HG02610 (cell line): ENCODE measurements at regions not wholly inside any gene's neighbourhood (a gene's known extent, or its start where the extent isn't known, plus 50 kb on each side); places are given as distances from the start of the nearest gene placed in this dataset.

Experiments
- ATAC-seq: cut with Tn5 transposase; IDR thresholded peaks from one replicate; pipeline ENCODE4 v1.9.1; 2021; ENCODE audit warnings: mild to moderate bottlenecking, moderate library complexity; ENCODE audit not compliant: unreplicated experiment

DNA sequence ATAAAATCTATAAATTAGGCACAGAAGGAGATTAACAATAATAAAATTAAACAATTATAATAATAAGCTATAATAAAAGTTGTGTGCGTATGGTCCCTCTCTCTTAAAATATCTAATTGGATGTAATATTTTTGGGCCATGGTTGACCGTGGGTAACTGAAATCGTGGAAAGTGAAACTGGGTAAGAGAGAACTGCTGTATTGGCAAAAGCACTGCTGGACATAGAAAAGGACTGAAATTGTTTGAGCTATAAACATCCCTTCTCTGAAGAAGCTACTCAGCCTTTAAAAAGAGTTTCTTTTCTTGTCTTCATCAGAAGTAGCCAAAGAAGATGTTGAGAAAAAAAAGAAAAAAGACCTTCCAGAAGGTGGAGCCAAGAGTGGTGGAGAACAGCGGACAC is 379.4 kb downstream of the ZNF521 start:
- no peak for ATAC-seq

GRCh38 chr18:24974431-24974830 is 377.5 kb downstream of the ZNF521 start:
- ATAC-seq: no peak

GRCh38 chr18:24975496-24976372 is 376.2 kb downstream of the ZNF521 start:
- no peak for ATAC-seq

- no peak for ATAC-seq
Observed at GRCh38 chr18:24976502-24976901, 375.5 kb downstream of the ZNF521 start.

DNA sequence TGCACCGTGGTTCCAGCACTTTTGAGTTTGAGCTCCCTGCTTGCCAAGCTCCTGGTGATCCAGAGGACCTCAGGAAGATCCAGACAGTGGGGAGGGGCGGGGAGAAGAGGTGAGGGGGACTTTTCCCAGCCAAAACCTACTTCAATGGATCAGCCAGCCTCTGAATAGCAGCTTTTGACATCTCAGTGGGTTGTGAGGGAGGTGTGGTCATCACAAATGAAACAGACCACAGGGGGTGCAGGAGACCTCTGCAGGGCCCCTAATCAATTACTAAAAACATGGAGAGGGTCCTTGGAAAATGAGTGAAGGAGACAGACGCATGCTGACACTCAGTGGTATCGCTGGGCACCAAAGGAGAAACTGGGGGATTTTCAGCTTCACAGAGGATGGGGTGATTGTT is 372.7 kb downstream of the ZNF521 start:
- no peak for ATAC-seq

- ATAC-seq: no peak
Observed at GRCh38 chr18:24982831-24983230, 369.1 kb downstream of the ZNF521 start.

- no peak for ATAC-seq
Observed at GRCh38 chr18:24983566-24984139, 368.3 kb downstream of the ZNF521 start.

DNA sequence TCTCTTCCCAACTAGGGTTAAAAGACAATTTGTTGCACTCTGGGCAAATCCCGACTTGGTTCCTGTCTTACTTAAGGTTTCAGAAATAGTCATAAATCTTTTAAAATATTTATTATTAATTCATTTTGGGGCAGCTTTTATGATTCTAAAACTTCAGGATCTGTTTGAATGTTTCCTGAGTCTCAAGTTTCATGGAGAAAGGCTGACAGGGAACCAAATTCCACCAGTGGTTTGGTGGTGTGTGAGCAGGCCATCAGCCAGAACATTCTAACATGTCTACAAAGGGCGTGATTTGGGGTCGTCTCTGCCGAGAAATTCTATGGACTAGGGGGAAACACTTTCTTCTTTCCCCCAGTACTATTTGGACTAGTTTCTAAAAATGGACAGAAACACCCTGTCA is 366.4 kb downstream of the ZNF521 start:
- ATAC-seq: no peak

GRCh38 chr18:24986666-24987302 is 365.2 kb downstream of the ZNF521 start:
- ATAC-seq: no peak

DNA sequence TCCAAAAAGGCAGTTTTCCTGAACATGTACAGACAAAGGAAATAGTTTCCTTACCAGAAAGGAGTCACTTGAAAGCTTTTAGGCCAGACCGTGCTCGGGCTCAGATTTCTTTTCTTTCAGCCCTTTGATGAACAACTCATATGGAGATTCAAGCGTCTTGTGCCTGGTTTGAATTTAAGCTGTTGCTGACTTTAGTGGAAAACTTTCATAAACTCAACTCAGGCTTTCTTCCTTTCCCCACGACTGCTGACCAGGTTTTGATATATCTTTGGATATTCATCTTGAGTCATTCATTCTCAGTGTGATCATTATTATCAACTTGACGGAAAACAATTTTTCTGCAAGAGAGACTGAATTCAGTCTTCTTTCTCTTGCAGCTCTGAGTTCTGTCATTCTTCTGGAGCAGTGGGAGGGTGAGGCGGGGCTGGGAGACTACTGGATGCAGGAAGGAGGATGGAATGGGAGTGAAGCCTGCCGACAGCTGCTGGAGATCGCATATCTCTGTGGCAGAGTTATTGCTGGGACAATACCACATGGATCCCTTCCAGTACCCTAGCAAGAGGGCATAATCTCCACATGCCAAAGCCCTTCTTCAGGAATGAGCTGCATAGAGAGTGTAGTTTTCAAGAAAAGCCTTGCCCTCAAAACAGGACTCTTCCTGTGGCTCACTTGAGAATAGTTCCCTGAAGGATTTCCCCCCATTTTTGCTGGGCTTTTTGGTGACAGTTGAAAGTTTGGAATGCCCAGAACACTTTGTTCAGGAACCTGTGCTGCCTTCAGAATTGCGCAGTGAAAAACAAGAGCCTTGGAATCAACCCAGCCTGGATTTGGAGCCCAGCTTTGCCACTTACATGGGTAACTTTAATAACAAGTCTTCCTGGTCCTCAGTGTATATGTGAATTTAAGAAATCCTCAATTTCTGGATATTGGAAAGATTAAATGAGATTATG is 364.4 kb downstream of the ZNF521 start:
- no peak for ATAC-seq

DNA sequence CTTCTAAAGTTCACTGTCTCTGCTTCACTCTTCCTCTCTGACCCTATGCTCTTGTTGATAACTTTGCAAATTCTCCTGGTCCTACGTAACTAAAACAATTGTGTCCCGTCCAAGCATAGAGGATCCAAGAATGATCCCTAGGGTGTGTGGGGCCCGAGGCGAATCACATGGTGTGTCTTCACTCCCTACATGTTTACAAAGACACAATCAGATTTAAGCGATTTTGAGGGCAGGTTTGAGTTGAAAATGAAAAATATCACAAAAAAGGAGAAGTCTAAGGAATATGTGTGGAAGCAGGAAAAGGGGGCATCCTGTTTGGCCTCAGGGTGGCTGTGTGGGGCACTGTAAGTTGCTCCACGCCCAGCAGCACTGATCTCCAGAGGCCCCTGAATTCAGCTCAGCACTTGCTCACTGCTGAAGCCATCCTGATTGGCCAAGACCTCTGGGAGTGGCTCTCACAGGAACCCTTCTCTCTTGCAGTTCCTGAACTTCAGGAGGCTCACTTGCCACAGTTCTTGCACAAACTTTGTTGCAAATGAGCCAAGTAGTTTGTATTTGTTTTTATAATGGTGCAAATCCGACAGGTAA is 363.6 kb downstream of the ZNF521 start:
- no peak for ATAC-seq

GRCh38 chr18:24989760-24990593 is 362.0 kb downstream of the ZNF521 start:
- no peak for ATAC-seq

GRCh38 chr18:24990671-24991134 is 361.3 kb downstream of the ZNF521 start:
- no peak for ATAC-seq

GRCh38 chr18:24991141-24992060 is 360.6 kb downstream of the ZNF521 start:
- no peak for ATAC-seq

DNA sequence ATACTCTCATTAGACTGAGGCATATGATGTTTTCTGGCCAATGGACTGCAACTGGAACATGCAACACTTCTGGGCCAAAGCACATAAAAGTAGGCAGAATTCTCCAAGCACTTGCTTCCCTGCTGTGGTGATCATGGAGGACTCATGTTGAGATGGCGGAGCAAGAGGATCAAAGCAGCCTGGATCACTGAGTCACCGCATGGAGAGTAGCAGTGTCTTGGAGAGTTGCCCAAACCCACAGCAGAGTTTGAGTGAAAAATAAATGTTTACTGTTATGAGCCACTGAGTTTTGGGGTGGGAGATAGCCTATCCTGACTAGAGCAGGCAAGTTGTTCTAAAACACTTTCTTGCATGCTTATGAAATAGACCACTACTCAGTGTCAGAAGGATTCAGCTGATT is 359.5 kb downstream of the ZNF521 start:
- ATAC-seq: no peak

DNA sequence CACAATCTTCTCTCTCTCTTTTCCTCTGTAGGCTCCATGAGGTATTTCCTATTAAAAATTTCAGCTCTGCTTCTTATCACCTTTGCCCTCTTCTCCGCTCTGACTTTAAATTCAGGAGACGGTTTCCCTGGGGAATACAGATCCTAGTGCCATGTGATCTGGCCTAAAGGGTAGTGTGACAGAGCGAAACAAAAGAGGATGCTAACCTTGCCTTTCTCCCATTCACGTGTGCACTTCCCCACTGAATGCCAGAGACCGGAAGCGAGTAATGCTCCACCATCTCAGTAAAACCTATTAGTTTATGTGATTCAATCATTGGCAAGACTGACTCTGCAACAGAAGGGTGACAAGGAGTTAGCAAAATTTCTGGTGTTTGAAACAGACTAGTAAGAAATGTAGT is 358.3 kb downstream of the ZNF521 start:
- no peak for ATAC-seq

DNA sequence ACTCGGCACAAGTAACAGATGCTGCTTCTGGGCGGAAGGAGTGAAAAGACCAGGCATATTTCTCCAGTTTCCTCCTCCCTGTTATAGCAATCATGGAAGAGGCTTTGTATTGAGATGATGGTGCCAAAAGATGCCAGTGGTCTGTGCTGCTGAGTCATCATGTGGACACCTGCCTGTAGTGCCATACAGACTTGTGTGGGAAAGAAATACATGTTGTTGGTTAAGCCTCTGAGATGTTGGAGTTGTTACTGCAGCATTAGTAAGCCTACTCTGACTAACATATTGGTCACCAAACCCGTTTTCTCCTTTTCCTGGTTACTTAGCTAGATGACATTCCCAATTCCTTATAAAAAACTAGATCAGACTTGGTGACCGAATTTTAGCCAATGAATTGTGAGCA is 356.9 kb downstream of the ZNF521 start:
- ATAC-seq: no peak

DNA sequence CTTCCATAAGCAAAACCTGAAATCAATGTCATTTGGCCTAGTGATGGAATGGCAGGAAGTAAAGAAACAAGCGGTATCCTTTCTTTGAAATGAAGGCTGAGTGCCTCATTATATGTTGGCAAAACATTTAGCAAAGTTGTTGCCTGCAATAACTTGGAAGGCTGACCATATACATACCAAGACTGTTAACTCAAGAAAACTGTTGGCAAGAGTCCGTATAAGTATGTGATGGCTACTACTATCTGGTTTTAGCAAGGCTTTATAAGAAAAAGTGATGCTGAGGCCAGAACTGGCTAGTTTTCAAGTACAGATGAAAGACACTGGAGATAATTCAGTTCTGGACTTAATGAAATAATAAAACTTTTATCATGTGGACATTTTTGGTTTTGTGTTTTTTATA is 356.2 kb downstream of the ZNF521 start:
- ATAC-seq: no peak
